Motor neuron (in vitro differentiated cells): ENCODE measurements at regions not wholly inside any gene's neighbourhood (a gene's known extent, or its start where the extent isn't known, plus 50 kb on each side); places are given as distances from the start of the nearest gene placed in this dataset.

ENCODE experiments used
- ATAC-seq, 8 experiments: fragments of 200-7000 bp; cut with Tn5 transposase; replicated peaks in 6 of 8; 2 replicates each; pipeline ENCODE4 v1.8.0; 2021; ENCODE audit warnings: mild to moderate bottlenecking in 8 of 8, moderate library complexity in 8 of 8
- H3K27ac ChIP-seq, 2 donors: fragments of 250-450 bp; sonication (Bioruptor Pico); 2 replicates each; pipeline ENCODE4 v1.9.0; 2021; ENCODE audit warnings: antibody characterized with exemption in 2 of 2, mild to moderate bottlenecking in 2 of 2, moderate library complexity in 1 of 2
- H3K4me1 ChIP-seq, 2 donors: fragments of 250-450 bp; sonication (Bioruptor Pico); replicated peaks in 1 of 2; 2 replicates each; pipeline ENCODE4 v1.6.1; 2021; ENCODE audit warnings: antibody characterized with exemption in 2 of 2, mild to moderate bottlenecking in 2 of 2, moderate library complexity in 1 of 2
- H3K4me3 ChIP-seq, 5 donors: fragments of 250-450 bp; sonication (Bioruptor Pico); 2 replicates each; pipeline ENCODE4 v1.9.0; 2021; ENCODE audit warnings: antibody characterized with exemption in 5 of 5, mild to moderate bottlenecking in 5 of 5, moderate library complexity in 4 of 5
- WGBS, 10 experiments: fragments of 450-650 bp; shearing (Covaris generic); methylation state at CpG; one replicate each; pipeline ENCODE4 v1.0.0; 2022; 5-methylcytosine and 5-hydroxymethylcytosine counted together
- in situ Hi-C, 9 experiments: fragments of 400-800 bp; cut with MboI; loops; one replicate each; pipeline ENCODE4 v1.15.0; 2021; ENCODE audit warnings: low sequenced_read_pairs in 9 of 9, low pct_unique_long_range_greater_than_20kb in 2 of 9; ENCODE audit not compliant: unreplicated experiment in 9 of 9

DNA sequence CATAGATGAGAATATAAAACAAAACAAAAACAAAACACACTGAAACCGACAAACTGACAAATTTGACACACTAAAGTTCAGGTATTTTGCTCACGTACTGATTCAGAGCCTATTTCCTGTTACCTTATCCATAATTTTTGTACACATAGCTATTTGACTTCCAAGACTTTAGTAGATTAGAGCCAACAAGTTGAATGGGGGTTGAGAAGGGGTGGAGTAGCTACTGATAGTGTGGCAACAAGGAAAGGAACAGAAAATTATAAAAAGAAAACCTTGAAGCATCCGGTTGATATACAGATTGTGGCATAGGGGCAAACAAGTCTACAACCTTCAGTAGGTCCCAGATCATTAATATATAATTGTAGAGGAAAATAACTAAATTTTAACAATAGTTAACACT is 92.3 kb upstream of the RASGEF1B start:
- in situ Hi-C loops, result no loop called here
- WGBS, 10 experiments, result 78 to 100% (median 93%) methylated on average over 1 to 3 of the region's 3 CpGs

DNA sequence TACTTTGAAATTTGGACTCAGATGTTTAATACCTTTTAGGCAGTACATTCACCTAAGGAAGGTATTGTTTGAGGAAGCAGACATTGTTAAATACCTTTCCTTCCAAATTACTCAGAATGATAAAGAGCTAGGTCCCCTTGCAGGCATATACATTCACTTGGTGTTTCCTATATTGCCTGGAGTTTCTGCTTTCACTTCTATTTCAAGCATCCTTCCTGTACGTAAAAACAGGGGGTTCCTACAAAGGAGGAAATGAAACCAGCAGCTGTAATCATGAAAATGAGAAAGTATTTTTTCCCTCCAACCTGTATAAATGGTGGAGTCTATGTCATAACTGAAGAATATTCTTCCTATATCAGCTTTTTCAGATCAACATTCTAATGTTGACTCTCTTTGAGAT is 90.4 kb upstream of the RASGEF1B start:
- H3K27ac ChIP-seq, result no peak overlapping the region
- no peak for ATAC-seq
- H3K4me3 ChIP-seq, result no peak overlapping the region
- WGBS, 10 experiments, result 80 to 100% (median 100%) methylated on average over 1 of the region's 1 CpG; no CpG with 5 or more reads in 5 of the 10 experiments
- H3K4me1 ChIP-seq, result peaks cover 9 to 13% of the 10 kb centered on the region in 2 donors
- in situ Hi-C loops, result no loop called here

More for the DNA sequence above, 92.3 kb upstream of the RASGEF1B start:
- Histone ChIP-seq H3K4me1 (peaks cover 5 to 13% of the 10 kb centered on the region in 2 donors), H3K27ac (no peak overlapping the region), H3K4me3 (no peak overlapping the region)
- no peak for ATAC-seq

DNA sequence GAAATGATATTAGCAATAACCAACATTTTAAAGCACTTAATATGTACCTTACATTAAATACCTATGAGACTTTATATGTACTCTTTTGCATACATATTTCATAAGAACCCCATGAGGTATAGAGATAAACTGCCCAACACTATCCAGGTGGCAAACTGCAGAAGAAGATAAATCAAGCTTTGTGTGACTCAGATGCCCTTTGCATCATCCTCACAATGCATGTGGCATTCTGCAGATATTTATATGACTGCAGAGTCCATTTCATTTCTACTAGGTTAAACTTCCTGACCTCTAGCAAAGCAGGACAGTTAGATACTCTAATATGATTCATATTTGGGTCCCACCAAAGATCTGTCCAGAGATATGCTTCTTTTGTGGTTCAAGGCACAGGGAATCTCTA is 85.6 kb upstream of the RASGEF1B start:
- Histone ChIP-seq H3K4me1 (peaks cover 0 to 14% of the 10 kb centered on the region in 2 donors), H3K4me3 (no peak overlapping the region), H3K27ac (no peak overlapping the region)
- in situ Hi-C loops, result no loop called here
- ATAC-seq, result peak in 7 of 8 experiments; percentile 46 to 98 (median 78)

DNA sequence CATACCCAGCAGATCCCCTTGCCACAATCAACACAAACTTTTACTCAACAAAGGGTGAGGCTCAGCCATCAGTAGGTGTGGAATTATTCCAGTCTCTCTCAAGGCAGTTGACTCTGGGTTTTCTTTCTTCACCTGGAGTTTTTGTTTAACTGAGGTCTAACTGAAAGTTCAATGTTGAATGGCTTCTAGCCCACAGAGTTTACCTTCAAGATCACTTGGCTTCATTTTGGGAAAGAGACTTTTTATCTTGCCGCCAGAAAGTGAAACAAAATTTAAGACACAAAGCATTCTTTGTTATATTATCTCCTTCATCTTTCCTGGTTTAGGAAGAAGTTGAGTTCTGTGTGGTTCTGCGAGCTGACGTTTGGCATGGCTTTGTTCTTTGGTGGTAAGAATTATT is 83.8 kb upstream of the RASGEF1B start:
- Histone ChIP-seq H3K27ac (no peak overlapping the region), H3K4me3 (no peak overlapping the region), H3K4me1 (peaks cover 0 to 14% of the 10 kb centered on the region in 2 donors)
- 14 to 100% (median 57%) methylated on average over 1 to 3 of the region's 3 CpGs for WGBS, 10 experiments
- in situ Hi-C loops, result no loop called here
- no peak for ATAC-seq

DNA sequence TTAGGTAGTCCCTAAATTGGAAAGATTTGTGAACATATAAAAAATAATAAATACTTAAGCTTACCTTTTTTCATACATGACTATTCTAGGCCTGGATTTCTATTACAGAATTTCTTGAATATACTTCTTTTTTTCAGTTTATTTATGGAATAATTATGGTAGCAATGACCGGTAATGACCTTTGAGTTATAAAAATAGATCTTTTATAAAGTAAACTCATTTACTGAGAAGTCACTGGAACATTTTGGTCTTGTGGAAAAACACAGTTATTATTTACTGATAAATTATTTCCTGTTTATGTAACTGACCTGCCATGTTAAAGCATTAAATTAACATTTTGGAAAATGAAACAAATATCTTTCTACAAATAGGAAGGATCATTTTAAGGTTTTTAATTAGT is 80.4 kb upstream of the RASGEF1B start:
- in situ Hi-C loops, result no loop called here
- ATAC-seq, result no peak
- peaks cover 0 to 10% of the 10 kb centered on the region in 2 donors for H3K4me1 ChIP-seq
- H3K4me3 ChIP-seq, result no peak overlapping the region
- no peak overlapping the region for H3K27ac ChIP-seq
- WGBS, 10 experiments, result 54 to 100% (median 100%) methylated on average over 1 of the region's 1 CpG; no CpG with 5 or more reads in 1 of the 10 experiments

DNA sequence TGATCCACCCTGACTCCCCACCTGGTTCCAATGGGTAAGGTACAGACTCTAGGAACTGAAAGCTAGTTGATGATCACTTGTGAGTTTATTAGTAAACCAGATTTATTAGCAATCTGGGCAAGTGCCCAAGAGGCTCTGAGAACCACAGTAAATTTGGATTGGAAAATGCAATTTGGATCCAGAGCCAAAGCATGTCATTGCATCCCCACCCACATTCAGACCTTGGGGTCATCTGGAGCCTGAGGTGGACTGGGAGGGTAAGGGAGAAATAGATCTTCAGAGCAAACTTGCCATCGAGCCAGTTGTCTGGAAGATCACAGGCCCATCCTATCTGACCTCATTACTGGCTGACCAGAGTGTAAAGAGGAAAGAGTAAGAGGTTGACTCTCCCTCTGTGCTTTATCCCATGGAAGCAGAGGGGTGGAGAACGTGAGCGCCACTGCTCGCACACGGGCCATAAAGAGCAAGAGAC is 78.7 kb upstream of the RASGEF1B start:
- no peaks in the 10 kb centered on the region for H3K4me1 ChIP-seq
- 0 to 97% (median 49%) methylated on average over 1 to 5 of the region's 5 CpGs; no CpG with 5 or more reads in 4 of the 10 experiments for WGBS, 10 experiments
- peak in 3 of 8 experiments; percentile 88 to 93 (median 92) for ATAC-seq
- in situ Hi-C loops, result no loop called here
- H3K4me3 ChIP-seq, result no peak overlapping the region
- H3K27ac ChIP-seq, result no peak overlapping the region

DNA sequence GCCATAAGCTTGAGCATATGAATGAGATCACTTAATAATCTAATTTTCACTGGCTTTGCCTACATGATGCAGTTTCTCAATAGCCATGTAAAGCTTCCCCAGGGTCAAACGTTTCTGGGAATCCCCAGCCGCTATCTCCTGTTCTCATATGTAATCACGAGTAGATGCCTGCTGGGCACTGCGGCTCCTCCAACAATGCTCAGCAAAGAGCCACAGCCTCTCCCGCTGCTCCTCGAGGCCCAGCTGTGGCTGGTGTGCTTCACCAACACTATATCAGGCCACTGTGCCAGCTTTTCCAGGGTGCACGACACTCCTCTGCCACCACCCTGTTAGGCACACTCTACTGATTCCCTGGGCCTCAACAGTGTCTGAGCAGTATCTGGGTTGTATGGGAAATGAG is 78.3 kb upstream of the RASGEF1B start:
- WGBS, 10 experiments, result 0 to 83% (median 54%) methylated on average over 2 to 5 of the region's 7 CpGs; no CpG with 5 or more reads in 4 of the 10 experiments
- in situ Hi-C loops, result no loop called here
- ATAC-seq, result peak in 4 of 8 experiments; percentile 62 to 79 (median 67)
- Histone ChIP-seq H3K4me3 (no peak overlapping the region), H3K27ac (no peak overlapping the region), H3K4me1 (no peaks in the 10 kb centered on the region)

DNA sequence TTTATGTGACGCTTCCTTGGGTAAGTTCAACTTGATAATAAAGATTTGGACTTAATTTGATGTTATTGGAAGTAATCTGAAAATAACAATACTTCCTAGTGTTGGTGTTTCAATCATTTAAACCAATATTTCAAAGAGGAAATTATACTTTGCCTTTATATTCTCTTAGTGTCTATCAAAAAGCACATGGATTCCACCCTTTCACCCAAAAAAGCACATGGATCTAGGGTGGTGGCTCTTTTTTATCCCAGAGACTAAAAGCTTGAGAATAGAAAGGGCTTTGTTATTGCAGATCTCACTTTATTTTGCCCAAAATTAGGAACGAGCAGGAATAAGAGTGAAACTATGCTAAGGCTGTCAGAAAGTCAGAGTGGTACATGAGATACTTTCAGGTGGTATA is 75.1 kb upstream of the RASGEF1B start:
- Histone ChIP-seq H3K4me1 (peaks cover under 1% of the 10 kb centered on the region in 2 donors), H3K27ac (no peak overlapping the region), H3K4me3 (no peak overlapping the region)
- in situ Hi-C loops, result no loop called here
- WGBS, 10 experiments, result 8 to 100% (median 75%) methylated on average over 1 to 2 of the region's 2 CpGs
- no peak for ATAC-seq

DNA sequence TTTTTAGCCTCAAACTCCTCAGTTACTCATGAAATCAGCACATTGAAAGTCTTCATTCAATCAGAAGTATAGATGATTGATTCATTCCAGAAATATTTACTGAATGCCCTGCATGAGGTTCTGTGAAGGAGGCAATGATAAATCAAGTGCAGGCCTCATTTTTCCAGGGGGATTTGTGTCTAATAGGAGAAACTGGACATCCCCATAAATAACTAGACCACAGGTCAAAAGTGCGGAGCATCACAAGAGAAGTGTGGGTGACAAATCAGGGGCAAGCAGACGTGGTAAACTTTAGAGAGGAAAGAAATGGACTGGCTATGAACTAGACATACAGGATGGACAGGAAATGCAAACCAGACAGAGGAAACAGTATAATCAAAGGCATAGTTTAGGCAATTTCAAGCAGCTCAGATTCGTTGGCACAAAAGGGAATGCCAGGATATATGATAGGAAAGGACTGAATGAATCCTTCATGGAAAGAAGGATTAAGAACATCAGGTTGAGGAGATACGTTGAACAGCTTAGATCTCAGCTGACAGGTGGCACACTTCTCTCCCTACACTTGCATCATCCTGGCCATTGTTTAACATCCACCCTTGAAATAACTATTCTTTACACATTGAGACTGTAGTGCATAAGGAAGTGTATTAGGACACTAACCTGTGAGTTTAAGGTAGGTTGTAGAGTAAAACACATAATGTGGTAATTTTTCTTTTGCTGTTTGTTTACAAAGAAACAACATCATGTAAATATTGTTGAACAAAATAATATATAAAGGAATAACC is 69.6 kb upstream of the RASGEF1B start:
- Histone ChIP-seq H3K4me3 (no peak overlapping the region), H3K4me1 (peaks cover 10% of the 10 kb centered on the region in 2 donors), H3K27ac (peak overlapping the region in 1 of 2 donors; percentile 19)
- WGBS, 10 experiments, result 20 to 100% (median 52%) methylated on average over 1 to 4 of the region's 4 CpGs
- ATAC-seq, result peak in 3 of 8 experiments; percentile 27 to 58 (median 57)
- in situ Hi-C loops, result no loop called here

DNA sequence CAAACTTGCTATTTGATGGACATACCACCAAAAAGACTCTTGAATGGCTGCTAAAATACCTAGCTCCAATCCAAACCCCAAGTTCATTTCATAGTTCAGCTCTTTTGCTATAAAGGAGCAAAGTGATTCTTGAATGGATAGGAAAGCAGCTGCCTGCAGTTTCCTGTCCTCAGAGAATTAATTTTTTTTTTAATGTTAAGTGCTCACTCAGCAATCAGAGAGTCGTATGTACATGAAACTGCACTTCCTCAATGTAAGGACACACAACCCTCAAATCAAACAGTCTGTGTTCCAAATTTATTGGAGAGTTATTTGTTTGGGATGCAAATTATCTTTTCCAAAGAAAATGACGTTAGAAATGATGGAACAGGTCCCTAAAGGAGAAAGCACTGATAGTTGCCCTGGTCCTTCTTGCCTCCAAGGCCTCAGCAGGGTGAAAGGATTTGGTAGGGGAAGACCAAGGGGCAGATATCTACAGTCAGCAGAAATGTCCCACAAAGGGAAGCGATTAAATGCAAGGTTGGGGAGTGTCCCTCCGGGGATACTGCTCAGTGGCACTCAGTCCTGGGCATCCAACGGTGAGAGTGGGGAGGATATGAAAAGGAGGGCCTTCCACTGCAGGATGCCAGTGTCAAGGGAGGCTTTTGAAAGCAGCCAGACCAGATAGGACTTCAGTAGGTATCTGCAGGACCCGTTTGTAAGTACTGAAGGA is 67.2 kb upstream of the RASGEF1B start:
- WGBS, 10 experiments, result 6 to 82% (median 65%) methylated on average over 2 to 6 of the region's 6 CpGs; no CpG with 5 or more reads in 1 of the 10 experiments
- Histone ChIP-seq H3K4me1 (peaks cover 10% of the 10 kb centered on the region in 2 donors), H3K27ac (no peak overlapping the region), H3K4me3 (no peak overlapping the region)
- ATAC-seq, result no peak
- in situ Hi-C loops, result no loop called here

DNA sequence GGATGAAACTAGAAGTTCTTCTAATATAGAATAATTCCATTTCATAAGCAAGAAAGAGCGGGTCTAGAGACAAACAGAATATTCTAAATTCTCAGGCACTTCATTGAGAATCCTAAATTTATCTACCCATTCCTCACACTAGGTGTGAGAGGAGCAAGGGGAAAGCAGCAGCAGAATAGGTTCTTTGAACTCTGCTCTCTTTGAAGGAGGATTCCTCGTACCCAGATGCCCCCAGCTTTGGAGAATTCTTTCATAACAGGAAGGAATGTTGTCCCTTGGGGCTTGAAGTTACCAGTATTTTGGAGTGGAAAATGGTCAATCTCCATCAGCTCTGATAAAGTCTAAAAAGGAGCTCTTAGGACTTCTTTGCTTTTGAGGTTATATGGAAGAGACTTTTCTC is 59.7 kb upstream of the RASGEF1B start:
- Histone ChIP-seq H3K4me1 (no peaks in the 10 kb centered on the region), H3K4me3 (no peak overlapping the region), H3K27ac (no peak overlapping the region)
- in situ Hi-C loops, result no loop called here
- ATAC-seq, result no peak
- 31 to 85% (median 60%) methylated on average over 1 to 2 of the region's 2 CpGs; no CpG with 5 or more reads in 1 of the 10 experiments for WGBS, 10 experiments

DNA sequence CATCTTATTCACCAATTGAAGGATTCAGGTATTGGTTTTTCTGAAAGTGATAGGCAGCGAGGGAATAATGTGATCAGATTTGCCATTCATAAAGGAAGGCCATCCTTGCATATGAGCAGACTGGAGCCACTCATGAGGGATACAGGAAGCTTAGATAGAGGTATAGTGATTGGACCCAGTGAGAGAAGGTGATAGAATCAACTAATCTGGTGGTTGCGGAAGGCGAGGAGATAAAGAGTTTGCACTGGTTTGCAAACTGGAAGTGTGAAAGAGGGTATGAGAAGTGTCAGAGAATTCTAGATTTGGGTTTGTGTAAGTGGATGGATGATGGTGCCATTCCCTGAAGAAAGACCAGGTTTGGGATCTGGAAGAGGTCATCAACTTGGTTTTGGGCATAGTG is 57.3 kb upstream of the RASGEF1B start:
- Histone ChIP-seq H3K4me3 (no peak overlapping the region), H3K27ac (no peak overlapping the region), H3K4me1 (peaks cover 7 to 13% of the 10 kb centered on the region in 2 donors)
- WGBS, 10 experiments, result 88 to 100% (median 100%) methylated on average over 1 to 3 of the region's 3 CpGs; no CpG with 5 or more reads in 4 of the 10 experiments
- in situ Hi-C loops, result no loop called here
- no peak for ATAC-seq

DNA sequence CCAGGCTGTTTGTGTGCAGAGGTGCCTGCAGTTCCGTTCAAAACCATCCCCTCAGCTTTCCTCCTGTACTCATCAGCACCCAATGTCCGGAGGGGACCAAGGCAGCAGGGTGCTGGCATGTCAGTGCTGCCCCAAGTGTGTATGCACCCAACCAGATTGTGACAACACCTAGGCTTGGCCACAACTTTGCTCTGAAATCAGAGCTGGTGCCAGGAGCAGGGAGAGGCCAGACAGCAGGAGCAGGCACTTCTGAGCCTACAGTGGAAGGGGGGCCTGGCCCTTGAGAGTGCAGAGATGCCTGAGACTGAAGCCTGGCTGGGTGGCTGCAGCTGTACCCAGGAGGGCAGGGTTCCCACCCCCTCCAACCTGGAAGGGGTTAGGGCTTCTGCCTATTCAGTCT is 56.5 kb upstream of the RASGEF1B start:
- 60% methylated on average over 1 of the region's 2 CpGs; no CpG with 5 or more reads in 9 of the 10 experiments for WGBS, 10 experiments
- no peak for ATAC-seq
- Histone ChIP-seq H3K4me3 (no peak overlapping the region), H3K27ac (no peak overlapping the region), H3K4me1 (peaks cover 13 to 20% of the 10 kb centered on the region in 2 donors)
- in situ Hi-C loops, result no loop called here
